Psoas muscle (tissue), 7 donors: ENCODE measurements at regions not wholly inside any gene's neighbourhood (a gene's known extent, or its start where the extent isn't known, plus 50 kb on each side); places are given as distances from the start of the nearest gene placed in this dataset.

Experiments
- ATAC-seq, 4 donors: fragments of 200-7000 bp; cut with Tn5 transposase; one replicate each; pipeline ENCODE4 v1.9.1; 2020; ENCODE audit warnings: moderate library complexity in 3 of 4, mild to moderate bottlenecking in 2 of 4
- DNase-seq, 2 donors: peaks; one replicate each; pipeline ENCODE4 v3.0.0-alpha.2; 2020
- H3K27ac ChIP-seq: fragments of 200-600 bp; one replicate; pipeline ENCODE4 v1.8.0; 2022
- H3K27me3 ChIP-seq, 3 donors: fragments of 200-600 bp in 1 of 3; one replicate each; pipeline versions ENCODE4 v1.6.1 to v1.8.0; 2013 to 2022; ENCODE audit warnings: low read length in 2 of 3, mild to moderate bottlenecking in 2 of 3, moderate library complexity in 1 of 3; ENCODE audit not compliant: insufficient read depth in 3 of 3
- H3K36me3 ChIP-seq, 2 donors: fragments of 200-600 bp in 1 of 2; one replicate each; pipeline versions ENCODE4 v1.6.1 to v1.8.0; 2013 to 2022; ENCODE audit warnings: low read depth in 1 of 2, mild to moderate bottlenecking in 1 of 2, moderate library complexity in 1 of 2; ENCODE audit not compliant: insufficient read depth in 1 of 2
- H3K4me1 ChIP-seq: fragments of 200-600 bp; one replicate; pipeline ENCODE4 v1.8.0; 2022
- H3K4me3 ChIP-seq: fragments of 200-600 bp; one replicate; pipeline ENCODE4 v1.8.0; 2022; ENCODE audit warnings: mild to moderate bottlenecking
- H3K9me3 ChIP-seq: fragments of 200-600 bp; one replicate; pipeline ENCODE4 v1.8.0; 2022
- CTCF ChIP-seq: fragments of 200-600 bp; IDR thresholded peaks from one replicate; pipeline ENCODE4 v1.8.0; 2022; ENCODE audit warnings: antibody characterized with exemption
- WGBS, 3 donors: extraction: QIAGEN DNeasy Blood & Tissue Kit; methylation state at CpG; one replicate each; pipeline versions ENCODE4 v1.1.6 to v1.1.7; 2013; 5-methylcytosine and 5-hydroxymethylcytosine counted together
- intact Hi-C, 2 donors: fragments of 100-400 bp; cut with DNase I; formaldehyde crosslinking; loops; one replicate each; pipeline versions ENCODE4 v1.11.0 to v1.14.2; 2022
- donor health status: healthy with polysubstance abuse.
- donor health status: DM: no; HTN: no; CAD: no; lungs with moderate emphysema.
- donor health status: Bipolar disorder and iron deficiency.
- donor health status: healthy.
- donor health status: DM: yes; HTN: yes; CAD: no.
- donor health status: DM: no; HTN: no; CAD: no.
- donor health status: DM: yes; HTN: yes; CAD: no.

- no peaks in the 10 kb centered on the region for H3K9me3 ChIP-seq
- no peak for TF ChIP-seq CTCF
- H3K27me3 ChIP-seq: peaks cover 0 to 2% (median 1%) of the 10 kb centered on the region in 3 donors
- H3K36me3 ChIP-seq: no peaks in the 10 kb centered on the region
- ATAC-seq (no peak), DNase-seq (no peak)
- intact Hi-C loops: no loop called here
- no peak overlapping the region for H3K27ac ChIP-seq
- H3K4me1 ChIP-seq: no peaks in the 10 kb centered on the region
- H3K4me3 ChIP-seq: no peak overlapping the region
These were observed 80.9 kb upstream of the OTX2 start for GRCh38 chr14:56891226-56891625.

- no peaks in the 10 kb centered on the region for H3K36me3 ChIP-seq
- 74 to 80% (median 79%) methylated on average over 2 of the region's 2 CpGs for WGBS, 3 donors
- H3K27ac ChIP-seq: no peak overlapping the region
- TF ChIP-seq CTCF: no peak
- DNase-seq: no peak
- no peaks in the 10 kb centered on the region for H3K4me1 ChIP-seq
- no peak overlapping the region for H3K4me3 ChIP-seq
- intact Hi-C loops: no loop called here
- H3K9me3 ChIP-seq: no peaks in the 10 kb centered on the region
- peaks cover 0 to 2% (median 0%) of the 10 kb centered on the region in 3 donors for H3K27me3 ChIP-seq
- ATAC-seq: no peak
These were observed 79.4 kb upstream of the OTX2 start for GRCh38 chr14:56889705-56890104.

GRCh38 chr14:56888274-56888673 is 78.0 kb upstream of the OTX2 start:
- H3K27me3 ChIP-seq: peaks cover 0 to 2% (median 0%) of the 10 kb centered on the region in 3 donors
- DNase-seq (no peak), ATAC-seq (no peak)
- intact Hi-C loops: no loop called here
- no peak for TF ChIP-seq CTCF
- H3K4me1 ChIP-seq: no peaks in the 10 kb centered on the region
- H3K36me3 ChIP-seq: no peaks in the 10 kb centered on the region
- H3K4me3 ChIP-seq: no peak overlapping the region
- WGBS, 3 donors: 38 to 41% (median 39%) methylated on average over 3 of the region's 3 CpGs
- H3K27ac ChIP-seq: no peak overlapping the region
- no peaks in the 10 kb centered on the region for H3K9me3 ChIP-seq

DNA sequence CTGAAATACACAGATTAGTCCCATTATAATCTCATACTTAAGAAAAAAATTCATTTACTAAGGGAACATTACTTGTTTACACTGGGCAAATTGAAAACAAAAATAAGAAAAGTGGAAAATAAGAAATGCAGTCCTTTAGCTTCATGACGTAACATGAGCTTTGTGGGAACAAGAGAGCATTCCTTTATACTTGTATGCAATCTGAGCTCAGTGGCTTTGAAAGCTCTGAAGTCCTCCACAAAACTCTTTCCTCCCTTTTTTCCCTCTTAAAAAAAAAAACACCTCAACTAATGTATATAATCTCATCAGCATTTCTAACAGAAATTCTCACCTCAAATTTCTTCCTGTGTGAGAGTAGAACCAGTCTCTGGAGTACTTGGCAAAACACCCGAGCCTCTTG is 76.9 kb upstream of the OTX2 start:
- Histone ChIP-seq H3K36me3 (no peaks in the 10 kb centered on the region), H3K9me3 (no peaks in the 10 kb centered on the region), H3K4me1 (no peaks in the 10 kb centered on the region), H3K27ac (no peak overlapping the region), H3K27me3 (peaks cover 0 to 2% (median 0%) of the 10 kb centered on the region in 3 donors), H3K4me3 (no peak overlapping the region)
- 18 to 39% (median 25%) methylated on average over 2 of the region's 2 CpGs for WGBS, 3 donors
- DNase-seq (no peak), ATAC-seq (no peak)
- intact Hi-C loops: no loop called here
- TF ChIP-seq CTCF: no peak

DNA sequence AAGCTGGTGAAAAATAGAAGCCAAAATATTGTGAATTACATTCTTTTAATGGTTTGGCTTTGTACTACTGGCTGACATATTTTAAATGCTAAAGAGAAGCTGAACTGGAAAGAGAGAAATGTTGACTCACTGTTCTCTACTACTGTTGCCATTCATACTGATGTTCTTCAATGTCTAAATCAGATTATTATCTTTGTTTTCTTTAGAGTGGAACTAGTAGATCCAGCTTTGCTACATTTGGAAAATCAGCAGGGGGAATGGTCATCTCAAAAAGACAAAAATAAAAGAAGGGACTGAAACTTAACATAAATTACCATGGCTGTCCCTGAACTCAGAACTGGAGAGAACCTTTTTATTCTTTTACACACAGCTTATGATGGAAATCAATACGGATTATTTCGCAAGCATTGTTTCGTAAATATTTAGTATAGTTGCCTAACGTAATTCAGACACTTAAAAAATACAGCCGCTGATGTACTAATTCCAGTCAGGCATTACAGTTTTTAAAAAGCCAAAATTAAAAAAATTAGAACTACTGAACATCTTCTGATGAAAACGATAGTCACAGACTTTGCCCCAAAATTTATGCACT is 76.3 kb upstream of the OTX2 start:
- ATAC-seq (no peak), DNase-seq (no peak)
- no peak for TF ChIP-seq CTCF
- intact Hi-C loops: no loop called here
- Histone ChIP-seq H3K27me3 (peaks cover 0 to 2% (median 0%) of the 10 kb centered on the region in 3 donors), H3K9me3 (no peaks in the 10 kb centered on the region), H3K36me3 (no peaks in the 10 kb centered on the region), H3K4me1 (no peaks in the 10 kb centered on the region), H3K27ac (no peak overlapping the region), H3K4me3 (no peak overlapping the region)
- 80 to 85% (median 81%) methylated on average over 6 of the region's 6 CpGs for WGBS, 3 donors
